ENCODE measurements at regions not wholly inside any gene's neighbourhood (a gene's known extent, or its start where the extent isn't known, plus 50 kb on each side); places are given as distances from the start of the nearest gene placed in this dataset.

GRCh38 chr5:158308429-158309025 lies 449.6 kb upstream of the CLINT1 start:
- ATAC-seq (no peak), DNase-seq (ENCODE audit: low spot score) (no peak)
- no peak overlapping the region for H3K4me3 Mint-ChIP-seq
- no peak overlapping the region for H3K27ac Mint-ChIP-seq
- POLR2A ChIA-PET = no interaction called here
- no peaks in the 10 kb centered on the region; the same call in 1 of the 2 replicates for H3K27me3 Mint-ChIP-seq (ENCODE audit: low read depth)
- CTCF ChIA-PET = no interaction called here
- H3K4me1 Mint-ChIP-seq = peaks cover 39% of the 10 kb centered on the region
- no peak for TF ChIP-seq SMAD4 (CRISPR knock-in tag; IDR thresholded peaks at IDR 0.05)
- no peak for TF ChIP-seq SP1 (CRISPR knock-in tag; conservative IDR thresholded peaks at IDR 0.05)
- no peak for TF ChIP-seq NR2C2 (CRISPR knock-in tag; IDR thresholded peaks at IDR 0.05)
- TF ChIP-seq CREM (CRISPR knock-in tag; IDR thresholded peaks at IDR 0.05) = no peak
- TF ChIP-seq ATF6 (CRISPR knock-in tag; IDR thresholded peaks at IDR 0.05) = no peak
- no peak for TF ChIP-seq E2F5 (CRISPR knock-in tag; IDR thresholded peaks at IDR 0.05)
- no peak for TF ChIP-seq NFE2L1 (CRISPR knock-in tag; IDR thresholded peaks at IDR 0.05)
- no peak for TF ChIP-seq SOX15 (CRISPR knock-in tag; IDR thresholded peaks at IDR 0.05)
- TF ChIP-seq GTF2I (CRISPR knock-in tag; conservative IDR thresholded peaks at IDR 0.05) = no peak
- no peak for TF ChIP-seq FOXJ3 (CRISPR knock-in tag; IDR thresholded peaks at IDR 0.05; ENCODE audit: borderline replicate concordance)
- TF ChIP-seq MXD4 (CRISPR knock-in tag; IDR thresholded peaks at IDR 0.05; ENCODE audit: borderline replicate concordance) = no peak
- TF ChIP-seq TCF7 (CRISPR knock-in tag; IDR thresholded peaks at IDR 0.05; ENCODE audit: low read depth) = no peak
- TF ChIP-seq ERG (CRISPR knock-in tag; IDR thresholded peaks at IDR 0.05) = no peak
- no peak for TF ChIP-seq AFF4 (CRISPR knock-in tag; IDR thresholded peaks at IDR 0.05; ENCODE audit: borderline replicate concordance)
- no peak for TF ChIP-seq ZMAT4 (CRISPR knock-in tag; IDR thresholded peaks at IDR 0.05)
- TF ChIP-seq FOXP4 (CRISPR knock-in tag; IDR thresholded peaks at IDR 0.05) = no peak
- no peak for TF ChIP-seq JUN (CRISPR knock-in tag; IDR thresholded peaks at IDR 0.05)
- TF ChIP-seq ZNF423 (CRISPR knock-in tag; IDR thresholded peaks at IDR 0.05) = no peak
- no peak for TF ChIP-seq E2F1 (CRISPR knock-in tag; IDR thresholded peaks at IDR 0.05)
- peaks cover 4% of the 10 kb centered on the region; the same call in 1 of the 2 replicates for H3K9me3 Mint-ChIP-seq
- no peaks in the 10 kb centered on the region for H3K36me3 Mint-ChIP-seq

Measured in WTC11 (cell line).